Activated CD4-positive, alpha-beta T cell treated with anti-CD3 and anti-CD28 coated beads, Interleukin-2, amount 50 U/mL, for 16 hours (primary cell): ENCODE measurements at regions not wholly inside any gene's neighbourhood (a gene's known extent, or its start where the extent isn't known, plus 50 kb on each side); places are given as distances from the start of the nearest gene placed in this dataset.

Experiments used
- DNase-seq: peaks from one replicate; pipeline ENCODE4 v3.0.0-alpha.2; 2020

GRCh38 chr4:23741681-23742191, 148.1 kb downstream of the PPARGC1A start:
- no peak for DNase-seq

- DNase-seq, result no peak
Observed at GRCh38 chr4:23737571-23737970, 152.3 kb downstream of the PPARGC1A start.

GRCh38 chr4:23736466-23736865, 153.4 kb downstream of the PPARGC1A start:
- DNase-seq, result no peak

- no peak for DNase-seq
Observed at GRCh38 chr4:23734000-23734399, 155.8 kb downstream of the PPARGC1A start.

GRCh38 chr4:23733476-23733875, 156.4 kb downstream of the PPARGC1A start:
- DNase-seq, result no peak

- DNase-seq, result no peak
Observed at GRCh38 chr4:23730998-23731397, 158.8 kb downstream of the PPARGC1A start.

- DNase-seq, result no peak
Observed at GRCh38 chr4:23728971-23729370, 160.9 kb downstream of the PPARGC1A start.

- no peak for DNase-seq
Observed at GRCh38 chr4:23728393-23728792, 161.5 kb downstream of the PPARGC1A start.

- DNase-seq, result no peak
Observed at GRCh38 chr4:23720556-23720955, 169.3 kb downstream of the PPARGC1A start.

GRCh38 chr4:23718435-23718834, 171.4 kb downstream of the PPARGC1A start:
- DNase-seq, result no peak

GRCh38 chr4:23717528-23718248, 172.2 kb downstream of the PPARGC1A start:
- peak; percentile 2 for DNase-seq

GRCh38 chr4:23710298-23710697, 179.5 kb downstream of the PPARGC1A start:
- no peak for DNase-seq

GRCh38 chr4:23707652-23708026, 182.2 kb downstream of the PPARGC1A start:
- DNase-seq, result no peak

GRCh38 chr4:23706972-23707651, 182.7 kb downstream of the PPARGC1A start:
- no peak for DNase-seq

- DNase-seq, result no peak
Observed at GRCh38 chr4:23700197-23700596, 189.7 kb downstream of the PPARGC1A start.

GRCh38 chr4:23697722-23698121, 192.1 kb downstream of the PPARGC1A start:
- DNase-seq, result no peak

GRCh38 chr4:23697001-23697528, 192.8 kb downstream of the PPARGC1A start:
- no peak for DNase-seq

GRCh38 chr4:23686169-23686897, 203.5 kb downstream of the PPARGC1A start:
- no peak for DNase-seq

- DNase-seq, result no peak
Observed at GRCh38 chr4:23685471-23685870, 204.4 kb downstream of the PPARGC1A start.

- DNase-seq, result no peak
Observed at GRCh38 chr4:23680671-23681518, 209.0 kb downstream of the PPARGC1A start.

- DNase-seq, result no peak
Observed at GRCh38 chr4:23674694-23675093, 215.2 kb downstream of the PPARGC1A start.

GRCh38 chr4:23667659-23668058, 222.2 kb downstream of the PPARGC1A start:
- no peak for DNase-seq
